SW 1271 (cell line): ENCODE measurements at regions not wholly inside any gene's neighbourhood (a gene's known extent, or its start where the extent isn't known, plus 50 kb on each side); places are given as distances from the start of the nearest gene placed in this dataset.
"Not testable (repeated sequence)": the region's sequence is repeated elsewhere in the genome, so short reads cannot be mapped to it uniquely, and the experiment has no call there.

Experiments
- DNase-seq, 2 experiments: peaks; one replicate each; lab custom pipeline; 2025; lab: John Stamatoyannopoulos, UW

DNA sequence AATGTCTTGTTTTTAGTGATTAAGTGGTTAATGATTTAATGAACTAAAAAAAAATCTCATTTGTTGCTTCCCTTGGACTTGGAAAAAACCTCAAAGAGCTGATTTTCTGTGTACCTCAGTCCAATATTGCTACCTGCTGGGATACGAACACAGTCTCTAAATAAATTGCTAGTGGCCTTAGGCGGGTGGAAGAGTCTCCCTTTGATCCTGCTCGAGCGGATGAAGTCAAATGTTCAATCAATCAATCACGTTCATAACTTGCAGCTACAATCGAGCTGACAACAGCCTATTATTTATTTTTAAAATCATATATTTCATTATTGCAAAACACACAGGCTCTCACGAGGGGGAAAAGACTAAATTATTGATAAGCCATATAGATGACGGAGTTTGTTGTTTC lies 57.3 kb upstream of the HABP2 start:
- no peak for DNase-seq

DNA sequence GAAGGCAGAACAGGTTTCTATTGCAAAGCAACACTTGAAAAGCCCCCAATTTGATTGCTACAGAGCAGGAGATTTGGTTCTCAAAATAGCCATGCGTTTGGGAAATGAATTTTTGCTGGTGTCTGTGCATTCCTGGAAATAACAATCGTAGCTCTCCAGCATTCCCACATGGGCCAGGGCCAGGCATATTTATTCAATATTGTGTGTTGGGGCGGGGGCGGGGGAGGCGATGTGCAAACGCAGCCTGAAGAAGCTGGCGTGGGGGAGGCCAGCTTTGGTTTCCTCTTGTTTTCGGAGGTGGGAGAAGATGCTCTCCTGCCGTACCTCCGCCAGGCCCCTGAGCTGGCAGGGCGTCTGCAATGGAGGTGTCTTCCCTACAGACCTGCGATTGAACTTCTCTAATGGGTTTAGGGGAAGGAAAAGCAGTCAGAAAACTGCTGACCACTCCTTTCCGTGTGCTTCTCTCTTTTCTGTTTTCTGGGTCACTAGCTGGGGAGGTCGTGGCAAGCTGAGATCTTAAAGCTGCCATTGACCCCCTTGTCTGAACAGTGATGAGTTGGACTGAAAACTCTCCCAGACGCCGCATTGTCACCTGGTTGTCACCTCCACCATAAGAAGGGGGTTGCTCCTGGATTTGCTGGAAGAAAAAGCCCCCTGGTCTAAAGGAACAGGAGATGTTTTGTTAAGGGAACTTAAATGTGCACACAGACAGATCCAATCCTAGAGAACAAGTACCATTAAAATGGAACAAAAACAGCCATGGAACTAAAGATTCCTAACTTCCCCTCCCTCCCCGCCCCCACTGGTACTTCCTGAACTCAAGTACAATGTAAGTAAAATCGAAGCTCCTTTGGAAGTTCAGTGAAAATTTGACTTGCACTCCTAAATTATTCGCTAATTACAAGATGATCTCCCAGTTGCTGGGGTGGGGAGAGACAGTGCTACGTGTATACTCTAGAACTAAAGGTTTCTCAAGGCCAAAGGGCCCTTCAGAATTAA lies 56.4 kb upstream of the HABP2 start:
- no peak for DNase-seq

DNA sequence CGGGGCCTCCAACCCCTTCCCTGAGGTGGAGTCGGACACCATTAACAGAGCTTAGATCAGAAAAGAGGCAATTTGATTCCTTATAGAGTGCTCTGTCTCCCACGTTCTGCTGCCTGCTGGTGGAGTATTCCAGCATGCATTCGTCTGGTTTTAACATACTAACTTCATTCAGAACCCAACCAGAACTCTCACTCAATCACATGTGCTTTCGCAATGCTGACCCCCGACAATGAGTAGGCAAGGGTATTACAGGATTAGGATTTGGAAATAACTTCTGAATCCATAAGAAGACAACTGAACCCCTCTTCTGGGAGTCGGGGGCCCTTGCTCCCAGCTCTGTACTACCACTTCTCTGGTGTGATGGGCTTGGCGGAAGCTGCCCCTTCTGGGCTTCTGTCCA lies 55.7 kb upstream of the HABP2 start:
- DNase-seq, result no peak

DNA sequence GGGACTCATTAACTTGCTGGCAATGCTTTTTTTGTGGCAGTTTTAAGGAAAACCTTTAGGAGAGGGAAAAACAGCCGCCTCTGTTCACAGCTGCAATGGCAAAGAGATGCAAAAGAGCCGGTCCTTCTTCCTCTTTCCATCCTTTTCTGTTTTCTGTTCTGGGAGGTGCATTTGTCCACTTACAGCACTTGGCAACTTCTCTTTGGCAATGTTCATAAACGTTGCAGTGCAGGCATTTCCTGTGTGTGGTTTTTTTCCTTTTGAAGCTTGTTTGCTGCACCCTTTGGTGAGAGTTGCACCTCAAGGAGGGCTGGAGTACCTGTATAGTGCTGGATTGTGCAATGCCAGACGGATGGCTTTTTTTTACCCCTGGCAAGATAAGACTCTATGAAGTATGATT lies 53.9 kb upstream of the HABP2 start:
- DNase-seq, result no peak

DNA sequence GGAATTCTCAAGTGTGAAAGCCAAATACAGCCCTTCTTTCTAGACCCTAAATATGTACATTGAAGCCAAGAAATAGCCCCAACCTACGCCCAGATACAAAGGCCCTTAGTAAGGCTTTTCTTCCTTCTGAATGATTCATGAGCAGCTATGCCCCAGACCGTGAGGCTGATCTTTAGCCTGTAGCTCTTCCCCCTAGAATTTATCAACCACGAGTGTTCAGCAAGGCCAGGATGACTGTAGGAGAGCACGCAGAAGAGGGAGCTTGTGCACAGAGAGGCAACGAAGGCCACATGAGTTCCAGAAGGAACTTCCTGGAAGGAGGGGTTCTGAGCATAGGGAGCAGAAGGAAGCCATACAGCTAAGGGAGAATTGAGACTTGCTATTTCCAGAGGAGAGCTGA lies 53.0 kb upstream of the HABP2 start:
- no peak for DNase-seq

DNA sequence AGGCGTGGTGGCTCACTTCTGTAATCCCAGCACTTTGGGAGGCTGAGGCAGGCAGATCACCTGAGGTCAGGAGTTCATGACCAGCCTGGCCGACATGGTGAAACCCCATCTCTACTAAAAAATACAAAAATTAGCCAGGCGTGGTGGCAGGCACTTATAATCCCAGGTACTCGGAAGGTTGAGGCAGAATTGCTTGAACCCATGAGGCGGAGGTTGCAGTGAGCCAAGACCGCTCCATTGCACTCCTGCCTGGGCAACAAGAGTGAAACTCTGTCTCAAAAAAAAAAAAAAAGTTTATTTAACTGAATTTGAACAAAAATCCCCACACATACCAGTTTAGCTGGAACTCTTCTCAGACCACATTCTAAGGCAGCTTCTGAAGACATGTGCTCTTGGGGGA lies 51.8 kb upstream of the HABP2 start:
- not testable (repeated sequence) for DNase-seq
